GM21447 (cell line): ENCODE measurements at regions not wholly inside any gene's neighbourhood (a gene's known extent, or its start where the extent isn't known, plus 50 kb on each side); places are given as distances from the start of the nearest gene placed in this dataset.

Experiments used
- ATAC-seq: cut with Tn5 transposase; IDR thresholded peaks from one replicate; pipeline ENCODE4 v1.9.1; 2021; ENCODE audit not compliant: unreplicated experiment

DNA sequence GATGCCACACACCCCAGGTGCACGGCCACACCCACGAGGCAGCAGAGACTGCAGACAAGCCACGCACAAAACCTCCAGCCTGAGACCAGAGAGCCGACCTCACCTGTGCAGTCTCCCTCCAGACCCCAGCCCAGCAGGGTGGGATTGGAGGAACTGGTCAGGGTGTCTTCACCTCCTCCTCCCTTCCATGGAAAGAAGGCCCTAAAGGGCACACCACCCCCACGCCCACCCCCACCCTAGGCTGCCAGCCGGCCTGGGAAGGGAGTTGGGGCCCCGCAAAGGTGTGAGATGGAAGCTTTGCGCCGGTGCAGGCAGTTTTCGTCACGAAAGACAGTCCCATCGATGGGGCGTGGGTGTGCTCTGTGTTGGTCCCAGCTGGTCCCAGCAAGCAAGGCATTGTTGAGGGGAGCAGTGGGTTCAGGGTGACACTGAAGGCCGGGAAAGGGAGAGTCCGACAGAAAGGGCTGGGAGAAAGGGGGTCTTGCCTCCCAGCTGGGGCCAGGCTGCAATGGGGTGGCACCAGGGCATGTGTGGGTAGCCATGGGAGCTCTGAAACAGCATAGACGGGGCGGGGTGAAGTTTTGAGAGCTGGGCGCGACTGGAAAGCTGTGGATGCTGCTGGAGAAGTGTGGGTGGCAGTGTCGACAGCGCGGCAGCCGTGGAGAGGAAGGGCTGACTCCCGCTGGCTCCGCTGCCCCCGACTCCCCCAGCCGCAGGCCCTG, 349.2 kb downstream of the GLRX3 start:
- ATAC-seq: no peak

DNA sequence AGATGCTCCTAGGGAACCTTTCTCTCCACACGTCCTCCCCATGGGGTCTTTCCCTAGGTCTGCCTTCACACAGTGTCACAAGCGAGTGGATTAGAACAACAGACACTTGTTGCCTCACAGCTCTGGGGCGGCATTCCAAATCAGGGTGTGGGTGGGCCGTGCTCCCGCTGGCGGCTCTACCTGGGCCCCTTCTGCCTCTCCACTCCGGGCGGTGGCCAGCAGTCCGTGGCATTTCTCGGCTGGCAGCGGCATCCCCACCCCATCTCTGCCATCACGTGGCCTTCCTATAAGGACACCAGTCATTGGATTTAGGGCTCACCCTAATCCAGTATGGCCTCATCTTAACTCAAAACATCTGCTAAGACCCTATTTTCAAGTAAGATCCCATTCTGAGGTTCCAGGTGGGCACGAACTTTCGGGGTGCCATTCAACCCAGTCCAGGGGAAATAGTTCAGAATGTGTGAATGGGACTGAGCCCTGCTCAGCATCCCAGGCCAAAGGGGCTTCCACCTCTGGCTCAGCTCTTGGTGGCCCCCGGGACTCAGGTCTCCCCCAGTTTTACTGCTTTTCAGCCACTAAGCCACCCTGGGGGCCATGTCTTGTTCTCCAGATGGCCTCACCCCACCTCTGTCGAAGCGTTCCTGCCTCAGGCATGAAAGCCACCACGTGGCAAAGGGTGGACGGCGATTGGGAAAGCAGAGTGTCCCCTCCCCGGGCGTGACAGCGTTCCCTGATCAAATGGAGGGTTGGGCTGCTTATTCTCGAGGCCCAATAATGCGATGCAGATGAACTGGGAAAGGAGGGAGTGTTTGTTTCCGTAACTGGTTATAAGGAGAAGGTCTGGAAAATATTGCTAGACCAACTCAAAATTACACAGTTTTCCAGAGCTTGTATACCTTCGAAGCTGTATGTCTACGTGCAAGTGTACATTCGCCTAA, 350.0 kb downstream of the GLRX3 start:
- ATAC-seq: no peak

DNA sequence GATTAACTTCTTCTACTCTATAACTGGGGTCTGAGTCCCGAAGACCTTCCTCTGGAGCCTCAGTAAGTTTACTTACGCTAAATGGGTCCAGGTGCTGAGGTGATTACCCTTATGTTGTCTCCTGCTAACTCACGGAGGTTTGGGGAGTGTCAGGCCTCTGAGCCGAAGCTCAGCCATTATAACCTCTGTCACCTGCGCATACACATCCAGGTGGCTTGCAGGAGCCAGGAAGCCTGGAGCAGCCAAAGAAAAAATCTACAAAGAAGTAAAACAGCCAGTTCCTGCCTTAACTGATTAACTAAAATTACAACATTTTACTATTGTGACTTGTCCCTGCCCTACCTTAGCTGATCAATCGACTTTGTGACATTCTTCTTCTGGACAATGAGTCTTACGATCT, 350.7 kb downstream of the GLRX3 start:
- ATAC-seq: no peak

- ATAC-seq: no peak
Observed at GRCh38 chr10:130487566-130487965, 351.4 kb downstream of the GLRX3 start.

DNA sequence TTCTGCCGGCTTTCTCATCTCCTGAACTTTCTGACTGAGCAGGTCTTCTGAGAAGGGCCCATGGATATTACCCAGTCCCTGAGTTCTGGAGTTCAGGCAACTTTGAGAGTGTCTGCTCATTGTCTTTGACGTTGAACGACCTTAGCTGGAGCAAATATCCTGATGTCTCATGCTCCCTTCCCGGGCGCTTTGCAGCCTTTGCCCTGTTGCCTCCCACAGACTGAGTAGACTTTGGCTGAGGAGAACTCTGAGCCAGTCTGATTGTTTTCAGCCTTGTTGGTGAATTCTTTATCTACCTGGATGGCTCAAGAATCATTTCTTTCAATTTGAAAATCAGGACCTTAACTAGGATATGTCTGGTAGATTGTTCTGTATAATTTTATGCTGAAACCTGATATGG, 353.7 kb downstream of the GLRX3 start:
- ATAC-seq: no peak

DNA sequence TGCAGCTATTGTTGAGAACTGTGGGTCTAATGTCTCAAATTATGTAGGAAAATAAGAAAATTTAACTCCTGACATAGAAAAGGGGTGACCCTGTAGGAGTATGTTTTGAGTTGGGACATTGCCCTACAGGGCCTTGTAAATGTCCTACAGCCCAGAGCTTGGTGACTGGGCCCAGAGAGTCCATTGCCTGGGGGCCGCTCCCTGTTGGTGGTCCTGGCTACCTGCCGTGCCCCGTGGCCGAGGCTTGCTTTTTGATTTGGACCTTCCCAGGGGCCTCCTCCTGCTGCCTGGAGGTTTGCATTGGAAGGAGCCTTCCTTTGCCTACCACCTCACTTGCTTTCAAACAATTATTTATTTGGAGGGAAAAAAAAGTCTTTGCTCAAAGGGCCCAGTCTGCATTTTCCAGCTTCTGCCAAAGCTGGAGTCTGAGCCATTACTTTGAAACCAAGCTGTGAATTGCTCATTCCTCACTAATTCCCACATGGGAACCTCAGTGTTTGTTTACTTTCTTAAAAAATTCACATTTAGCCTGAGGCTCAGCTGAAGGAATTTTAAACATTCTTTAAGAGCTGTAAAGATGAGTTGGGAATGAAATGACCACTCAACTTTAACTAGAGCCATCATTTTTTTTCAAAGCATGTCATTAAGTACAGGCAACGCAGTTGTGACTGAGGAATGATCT, 355.0 kb downstream of the GLRX3 start:
- no peak for ATAC-seq

- ATAC-seq: no peak
Observed at GRCh38 chr10:130491693-130492050, 355.5 kb downstream of the GLRX3 start.

- ATAC-seq: no peak
Observed at GRCh38 chr10:130492266-130492934, 356.2 kb downstream of the GLRX3 start.

DNA sequence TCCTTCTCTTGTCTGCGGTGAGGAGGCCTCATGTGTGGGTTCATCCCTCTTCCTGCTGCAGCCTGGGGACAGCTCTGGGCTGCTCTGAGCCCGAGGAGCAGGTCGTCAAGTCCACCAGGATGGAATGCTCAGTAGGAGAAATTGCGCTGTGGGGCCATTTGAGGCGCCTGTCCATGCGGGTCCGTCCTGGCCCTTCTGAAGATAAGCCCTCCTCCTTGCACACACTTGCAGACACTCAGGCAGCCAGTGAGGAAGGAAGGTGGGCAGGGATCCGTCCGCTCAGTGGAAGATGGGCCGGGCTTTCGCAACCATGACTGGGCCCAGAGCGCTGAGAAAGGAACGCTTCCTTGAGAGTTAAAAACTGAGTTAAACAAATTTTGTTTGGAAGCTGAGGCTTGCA, 356.8 kb downstream of the GLRX3 start:
- ATAC-seq: no peak

DNA sequence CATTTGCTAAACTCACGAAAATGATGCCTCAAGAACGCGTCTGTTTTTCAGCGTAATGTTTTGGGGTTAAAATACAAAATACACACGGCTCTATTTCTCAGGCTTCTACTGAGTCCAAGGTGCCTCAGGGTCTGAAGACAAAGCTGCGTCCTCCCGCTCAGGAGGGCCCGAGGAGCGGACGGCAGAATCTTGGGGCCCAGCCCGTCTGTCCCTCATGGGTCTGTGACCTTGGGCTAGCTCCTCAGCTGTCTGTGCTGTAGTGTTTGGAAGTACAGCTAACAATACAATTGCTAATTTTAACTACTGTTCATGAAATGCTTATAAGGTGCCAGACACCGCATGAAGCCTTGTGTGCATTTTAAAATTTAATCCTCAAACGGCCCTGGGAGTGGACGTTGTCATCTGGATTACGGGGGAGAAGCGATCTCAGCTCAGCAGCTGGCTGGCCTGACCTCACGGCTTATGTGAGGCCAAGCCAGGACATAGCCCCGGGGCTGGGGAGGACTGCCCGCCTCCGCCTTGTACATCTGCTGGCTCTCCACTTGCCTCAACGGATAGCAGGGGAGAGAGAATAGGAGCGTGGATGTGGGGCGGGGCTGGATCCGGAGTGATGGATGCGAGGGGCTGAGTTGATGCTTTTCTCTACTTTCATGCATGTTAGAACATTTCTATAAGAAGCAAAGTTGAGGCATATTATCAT, 357.4 kb downstream of the GLRX3 start:
- ATAC-seq: no peak

DNA sequence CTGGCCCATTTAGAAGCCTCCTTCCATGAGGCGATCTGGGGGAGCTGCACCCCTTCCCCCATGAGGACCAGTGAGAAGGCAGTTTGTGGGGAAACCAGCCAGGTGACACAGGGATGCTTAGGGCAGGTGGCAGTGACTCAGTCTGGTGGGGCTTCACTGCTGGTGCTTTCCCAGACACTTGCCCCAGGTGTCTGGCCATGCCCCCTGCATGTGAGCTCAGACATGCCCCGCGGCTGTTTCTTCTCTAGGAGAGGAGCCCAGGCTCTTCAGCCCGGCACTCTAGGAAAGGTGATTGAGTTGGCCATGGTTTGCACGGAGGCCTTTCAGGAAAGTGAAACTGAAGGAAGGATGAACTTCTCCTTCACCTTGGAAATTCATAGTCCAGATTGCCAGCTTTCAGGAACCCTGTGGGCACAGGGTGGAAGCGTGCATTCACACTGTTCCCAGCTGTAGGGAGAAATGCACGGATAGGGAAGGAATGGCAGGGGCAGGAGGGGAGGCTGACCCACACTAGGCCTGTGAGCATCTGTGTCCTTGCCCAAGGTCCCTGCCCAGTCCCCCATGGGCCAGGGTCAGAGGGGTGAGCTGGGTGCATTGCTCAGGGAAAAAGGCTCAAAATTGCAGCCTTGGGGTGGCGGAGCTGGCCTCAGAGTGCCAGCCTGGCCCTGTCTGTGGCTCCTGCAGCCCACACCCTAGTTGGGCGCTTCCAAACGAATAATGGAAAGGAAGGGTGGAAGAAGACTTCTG, 359.1 kb downstream of the GLRX3 start:
- ATAC-seq: no peak

- no peak for ATAC-seq
Observed at GRCh38 chr10:130495891-130496636, 359.9 kb downstream of the GLRX3 start.

- no peak for ATAC-seq
Observed at GRCh38 chr10:130497056-130498010, 361.1 kb downstream of the GLRX3 start.

DNA sequence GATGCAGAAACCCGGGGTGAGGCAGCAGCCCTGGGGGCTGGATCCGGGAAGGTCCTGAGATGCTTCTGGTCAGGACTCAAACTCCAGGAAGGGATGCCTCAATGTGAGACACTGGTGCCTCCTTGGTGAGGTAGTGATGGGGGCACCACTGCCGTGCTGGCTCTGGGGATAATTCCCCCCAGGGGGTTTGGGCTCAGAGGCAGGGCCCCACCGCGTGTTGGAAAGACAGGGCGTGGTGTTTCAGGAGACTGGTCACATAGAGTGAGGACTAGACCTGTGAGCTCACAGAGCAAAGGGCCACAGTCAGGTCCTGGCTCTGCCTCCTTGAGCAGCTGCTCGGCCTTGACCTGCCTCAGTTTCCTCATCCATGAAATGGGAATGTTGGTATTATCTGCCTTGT, 361.9 kb downstream of the GLRX3 start:
- ATAC-seq: no peak

GRCh38 chr10:130498934-130499333, 362.7 kb downstream of the GLRX3 start:
- no peak for ATAC-seq

- ATAC-seq: no peak
Observed at GRCh38 chr10:130499541-130499940, 363.4 kb downstream of the GLRX3 start.

GRCh38 chr10:130500261-130501000, 364.2 kb downstream of the GLRX3 start:
- no peak for ATAC-seq
